ENCODE measurements at regions not wholly inside any gene's neighbourhood (a gene's known extent, or its start where the extent isn't known, plus 50 kb on each side); places are given as distances from the start of the nearest gene placed in this dataset.

GRCh38 chr1:65042467-65042866 is 76.1 kb upstream of the JAK1 start:
- POLR2A ChIA-PET (ENCODE audit: unreplicated experiment): no interaction called here
- no peaks in the 10 kb centered on the region for H3K4me1 ChIP-seq (replicated peaks; ENCODE audit: insufficient read depth)
- no peaks in the 10 kb centered on the region for H4K20me1 ChIP-seq (ENCODE audit: insufficient read depth)
- no peaks in the 10 kb centered on the region for H3K79me2 ChIP-seq (ENCODE audit: low read depth)
- DNase-seq: no peak
- no peaks in the 10 kb centered on the region for H3K27me3 ChIP-seq (ENCODE audit: insufficient read depth, low read depth)
- H2AFZ ChIP-seq: no peak overlapping the region
- no peaks in the 10 kb centered on the region for H3K9me2 ChIP-seq (ENCODE audit: insufficient read depth)
- no peaks in the 10 kb centered on the region for H3K36me3 ChIP-seq (ENCODE audit: low read depth)
- intact Hi-C loops (cut with micrococcal nuclease; ENCODE audit: unreplicated experiment): no loop called here
- no peak overlapping the region for H3K4me3 ChIP-seq
- no peaks in the 10 kb centered on the region for H3F3A ChIP-seq (ENCODE audit: insufficient read depth, low read depth)
- no peak for TF ChIP-seq CTCF (conservative IDR thresholded peaks at IDR 0.05)
- TF ChIP-seq EZH2 (IDR thresholded peaks at IDR 0.05; ENCODE audit: low read depth): no peak
- no peak overlapping the region for H3K4me2 ChIP-seq
- H3K27ac ChIP-seq: no peak overlapping the region
- BruUV-seq (replicated peaks): no TSS peak
- CTCF ChIA-PET: no interaction called here
- H3K9me3 ChIP-seq (ENCODE audit: insufficient read depth, low read depth): no peaks in the 10 kb centered on the region

- Histone ChIP-seq H3K36me3 (ENCODE audit: low read depth) (no peaks in the 10 kb centered on the region), H3K4me1 (replicated peaks; ENCODE audit: insufficient read depth) (no peaks in the 10 kb centered on the region), H3K27ac (no peak overlapping the region), H2AFZ (no peak overlapping the region), H3K4me2 (no peak overlapping the region), H3F3A (ENCODE audit: insufficient read depth, low read depth) (no peaks in the 10 kb centered on the region), H3K4me3 (no peak overlapping the region), H4K20me1 (ENCODE audit: insufficient read depth) (no peaks in the 10 kb centered on the region), H3K9me3 (ENCODE audit: insufficient read depth, low read depth) (no peaks in the 10 kb centered on the region), H3K27me3 (ENCODE audit: insufficient read depth, low read depth) (no peaks in the 10 kb centered on the region), H3K79me2 (ENCODE audit: low read depth) (no peaks in the 10 kb centered on the region), H3K9me2 (ENCODE audit: insufficient read depth) (no peaks in the 10 kb centered on the region)
- intact Hi-C loops (cut with micrococcal nuclease; ENCODE audit: unreplicated experiment): no loop called here
- no TSS peak for BruUV-seq (replicated peaks)
- CTCF ChIA-PET: no interaction called here
- DNase-seq: no peak
- POLR2A ChIA-PET (ENCODE audit: unreplicated experiment): interaction anchor here (0.5 kb wide), 1 partner anchor 13 kb away, joined by 29 read pairs; no protein-coding TSS in a partner anchor
- TF ChIP-seq EZH2 (IDR thresholded peaks at IDR 0.05; ENCODE audit: low read depth): no peak
- no peak for TF ChIP-seq CTCF (conservative IDR thresholded peaks at IDR 0.05)
Observed at GRCh38 chr1:65044411-65044810, 78.1 kb upstream of the JAK1 start.

- BruUV-seq (replicated peaks): no TSS peak
Observed at GRCh38 chr1:65045022-65045817, 78.9 kb upstream of the JAK1 start.

More at GRCh38 chr1:65045022-65045817, 78.9 kb upstream of the JAK1 start:
- no peak for TF ChIP-seq CTCF (conservative IDR thresholded peaks at IDR 0.05)
- no peak for TF ChIP-seq EZH2 (IDR thresholded peaks at IDR 0.05; ENCODE audit: low read depth)
- Histone ChIP-seq H3K4me3 (no peak overlapping the region), H4K20me1 (ENCODE audit: insufficient read depth) (no peaks in the 10 kb centered on the region), H3K9me3 (ENCODE audit: insufficient read depth, low read depth) (no peaks in the 10 kb centered on the region), H3K4me2 (no peak overlapping the region), H2AFZ (no peak overlapping the region), H3K79me2 (ENCODE audit: low read depth) (no peaks in the 10 kb centered on the region), H3K9me2 (ENCODE audit: insufficient read depth) (no peaks in the 10 kb centered on the region), H3K27ac (no peak overlapping the region), H3K27me3 (ENCODE audit: insufficient read depth, low read depth) (no peaks in the 10 kb centered on the region), H3K36me3 (ENCODE audit: low read depth) (no peaks in the 10 kb centered on the region), H3K4me1 (replicated peaks; ENCODE audit: insufficient read depth) (no peaks in the 10 kb centered on the region), H3F3A (ENCODE audit: insufficient read depth, low read depth) (no peaks in the 10 kb centered on the region)
- DNase-seq: no peak
- intact Hi-C loops (cut with micrococcal nuclease; ENCODE audit: unreplicated experiment): no loop called here
- CTCF ChIA-PET: no interaction called here
- POLR2A ChIA-PET (ENCODE audit: unreplicated experiment): no interaction called here

All from PC-9 (cell line).